ENCODE measurements at regions not wholly inside any gene's neighbourhood (a gene's known extent, or its start where the extent isn't known, plus 50 kb on each side); places are given as distances from the start of the nearest gene placed in this dataset.

DNA sequence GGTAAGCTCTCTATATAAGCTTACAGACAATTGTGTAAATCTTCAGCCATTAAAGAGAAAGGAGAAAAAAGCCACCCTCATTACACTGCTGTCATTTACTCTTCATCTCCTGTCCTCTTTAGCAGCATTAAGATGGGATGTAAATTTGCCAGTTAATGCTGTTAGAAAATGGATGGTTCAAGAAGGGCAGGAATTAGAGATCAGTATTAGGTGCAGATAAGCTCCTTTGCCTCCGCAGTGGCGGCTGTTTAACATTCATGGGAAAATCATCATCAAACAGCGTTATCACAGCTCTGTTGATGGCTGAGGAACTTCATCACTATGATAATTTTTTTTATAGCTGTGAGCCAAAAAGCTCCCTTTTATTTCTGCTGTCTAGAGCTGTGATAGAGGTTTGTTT is 61.8 kb upstream of the FAM204A start:
- no peaks in the 10 kb centered on the region for H3K27me3 ChIP-seq
- no peaks in the 10 kb centered on the region for H3K9me3 ChIP-seq (replicated peaks in 1 of 3)
- intact Hi-C loops (cut with DNase I) = no loop called here
- WGBS, 4 donors = 71 to 84% (median 71%) methylated on average over 3 of the region's 3 CpGs
- H3K4me3 ChIP-seq = no peak overlapping the region
- no peak overlapping the region for H3K27ac ChIP-seq
- DNase-seq = no peak
- H3K4me1 ChIP-seq (replicated peaks in 1 of 2) = no peaks in the 10 kb centered on the region
- TF ChIP-seq CTCF (IDR thresholded peaks at IDR 0.05) (no peak), POLR2A (IDR thresholded peaks at IDR 0.05) (no peak)
- H3K36me3 ChIP-seq (replicated peaks in 1 of 2) = no peaks in the 10 kb centered on the region

DNA sequence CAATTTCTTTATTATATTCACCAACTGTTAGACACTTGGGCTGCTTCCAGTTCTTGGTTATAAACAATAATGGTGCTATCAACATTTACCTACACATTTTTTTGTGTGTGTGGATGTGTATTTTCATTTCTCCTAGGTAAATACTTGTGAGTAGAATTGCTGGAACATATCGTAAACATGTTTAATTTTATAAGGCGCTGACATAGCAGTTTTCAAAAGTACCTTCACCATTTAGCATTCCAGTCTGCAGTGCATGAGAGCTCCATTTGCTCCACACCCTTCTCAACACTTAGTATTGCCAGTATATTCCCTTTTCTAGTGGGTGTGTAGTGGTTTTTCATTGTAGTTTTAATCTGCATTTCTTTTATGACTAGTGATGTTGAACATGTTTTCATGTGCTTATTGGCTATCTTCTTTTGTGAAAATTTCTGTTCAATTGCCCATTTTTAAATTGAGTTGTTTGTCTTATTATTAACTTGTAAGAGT is 59.6 kb upstream of the FAM204A start:
- H3K27me3 ChIP-seq = no peaks in the 10 kb centered on the region
- H3K4me1 ChIP-seq (replicated peaks in 1 of 2) = no peaks in the 10 kb centered on the region
- intact Hi-C loops (cut with DNase I) = no loop called here
- H3K36me3 ChIP-seq (replicated peaks in 1 of 2) = no peaks in the 10 kb centered on the region
- 90 to 98% (median 90%) methylated on average over 2 of the region's 2 CpGs for WGBS, 4 donors
- TF ChIP-seq CTCF (IDR thresholded peaks at IDR 0.05) (no peak), POLR2A (IDR thresholded peaks at IDR 0.05) (no peak)
- no peak overlapping the region for H3K27ac ChIP-seq
- no peak for DNase-seq
- no peaks in the 10 kb centered on the region for H3K9me3 ChIP-seq (replicated peaks in 1 of 3)
- H3K4me3 ChIP-seq = no peak overlapping the region

DNA sequence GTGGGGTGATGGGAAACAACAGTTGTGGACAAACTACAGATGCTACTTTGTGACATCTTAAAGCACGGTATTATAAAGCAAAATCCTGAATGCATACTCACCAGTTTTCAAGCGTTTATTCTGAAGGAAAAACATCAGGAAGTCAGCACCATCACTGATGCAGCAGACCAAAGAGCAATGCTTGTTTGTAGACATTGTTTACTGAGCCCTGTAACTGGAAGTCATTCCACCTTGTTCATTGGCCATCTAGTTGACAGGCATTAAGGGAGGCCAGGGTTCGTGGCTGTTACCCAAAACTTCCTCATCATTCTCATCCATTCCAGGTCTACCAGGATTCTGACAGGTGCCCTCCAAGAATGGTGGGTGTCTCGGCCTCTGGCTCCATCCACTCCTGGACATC is 55.3 kb upstream of the FAM204A start:
- H3K9me3 ChIP-seq (replicated peaks in 1 of 3) = no peaks in the 10 kb centered on the region
- no peaks in the 10 kb centered on the region for H3K4me1 ChIP-seq (replicated peaks in 1 of 2)
- no peak overlapping the region for H3K27ac ChIP-seq
- no peak overlapping the region for H3K4me3 ChIP-seq
- intact Hi-C loops (cut with DNase I) = no loop called here
- H3K27me3 ChIP-seq = no peaks in the 10 kb centered on the region
- WGBS, 4 donors = 77 to 84% (median 81%) methylated on average over 4 of the region's 4 CpGs
- no peak for DNase-seq
- TF ChIP-seq CTCF (IDR thresholded peaks at IDR 0.05) (no peak), POLR2A (IDR thresholded peaks at IDR 0.05) (no peak)
- H3K36me3 ChIP-seq (replicated peaks in 1 of 2) = no peaks in the 10 kb centered on the region

DNA sequence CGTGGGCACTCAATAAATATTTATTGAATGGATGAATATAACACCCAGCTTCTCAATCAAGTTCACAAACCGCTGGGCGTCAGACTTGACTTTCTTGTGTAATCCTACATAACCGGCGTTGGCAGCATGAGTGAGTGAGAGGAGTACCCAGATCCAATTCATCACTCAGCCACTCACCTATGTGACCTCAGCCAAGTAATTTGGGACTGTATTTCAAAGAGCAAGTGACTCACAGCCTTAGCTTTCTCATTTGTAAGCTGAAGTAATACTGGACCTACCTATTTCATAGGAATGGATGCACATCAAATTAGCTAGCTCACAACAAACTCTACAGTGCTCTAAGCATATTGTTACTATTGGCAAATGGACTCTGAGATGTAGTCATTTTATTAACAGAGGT is 53.8 kb upstream of the FAM204A start:
- no peak for TF ChIP-seq POLR2A (IDR thresholded peaks at IDR 0.05)
- TF ChIP-seq CTCF (IDR thresholded peaks at IDR 0.05) = no peak
- intact Hi-C loops (cut with DNase I) = no loop called here
- no peak overlapping the region for H3K27ac ChIP-seq
- DNase-seq = no peak
- no peak overlapping the region for H3K4me3 ChIP-seq
- H3K27me3 ChIP-seq = peaks cover 6% of the 10 kb centered on the region
- H3K4me1 ChIP-seq (replicated peaks in 1 of 2) = no peaks in the 10 kb centered on the region
- no peaks in the 10 kb centered on the region for H3K36me3 ChIP-seq (replicated peaks in 1 of 2)
- no peaks in the 10 kb centered on the region for H3K9me3 ChIP-seq (replicated peaks in 1 of 3)
- WGBS, 4 donors = 69 to 77% (median 74%) methylated on average over 5 of the region's 5 CpGs

All from adrenal gland (tissue), 9 donors.